Spleen (tissue), 11 donors: ENCODE measurements at regions not wholly inside any gene's neighbourhood (a gene's known extent, or its start where the extent isn't known, plus 50 kb on each side); places are given as distances from the start of the nearest gene placed in this dataset.
A peak's percentile ranks its signal among the peaks of the same experiment; 100 is the strongest.

Source experiments
- DNase-seq: peaks from one replicate; pipeline ENCODE4 v3.0.0-alpha.2; 2020
- H3K27ac ChIP-seq, 8 donors: fragments of 200-600 bp; sonication (generic) in 7 of 8; 1 replicate in 4 of 8; 2 replicates in 4 of 8; pipeline versions ENCODE4 v1.5.0 to v1.8.0; 2016 to 2021; ENCODE audit warnings: inconsistent platforms in 4 of 8, mild to moderate bottlenecking in 4 of 8, moderate library complexity in 1 of 8
- H3K27me3 ChIP-seq, 7 donors: fragments of 200-600 bp; sonication (generic) in 6 of 7; replicated peaks in 1 of 7; 1 replicate in 4 of 7; 2 replicates in 3 of 7; pipeline versions ENCODE4 v1.5.0 to v1.8.0; 2016 to 2021; ENCODE audit warnings: inconsistent platforms in 3 of 7, mild to moderate bottlenecking in 1 of 7
- H3K36me3 ChIP-seq, 6 donors: fragments of 200-600 bp; sonication (generic) in 5 of 6; 1 replicate in 4 of 6; 2 replicates in 2 of 6; pipeline versions ENCODE4 v1.5.0 to v1.8.0; 2016 to 2021; ENCODE audit warnings: inconsistent platforms in 2 of 6
- H3K4me1 ChIP-seq, 6 donors: fragments of 200-600 bp; sonication (generic) in 5 of 6; 1 replicate in 3 of 6; 2 replicates in 3 of 6; pipeline versions ENCODE4 v1.5.0 to v1.8.0; 2016 to 2021; ENCODE audit warnings: inconsistent platforms in 3 of 6
- H3K4me3 ChIP-seq, 8 donors: fragments of 200-600 bp; sonication (generic) in 7 of 8; 1 replicate in 4 of 8; 2 replicates in 4 of 8; pipeline versions ENCODE4 v1.5.0 to v1.8.0; 2016 to 2021; ENCODE audit warnings: inconsistent platforms in 4 of 8, mild to moderate bottlenecking in 4 of 8, moderate library complexity in 2 of 8
- H3K9me3 ChIP-seq, 8 donors: fragments of 200-600 bp; sonication (generic) in 7 of 8; 1 replicate in 4 of 8; 2 replicates in 4 of 8; pipeline versions ENCODE4 v1.5.0 to v1.8.0; 2016 to 2021; ENCODE audit warnings: inconsistent platforms in 4 of 8
- CTCF ChIP-seq, 11 experiments: fragments of 200-600 bp in 7 of 11; fragments of 450-650 bp in 4 of 11; sonication (generic) in 4 of 11; IDR thresholded peaks in 8 of 11; conservative IDR thresholded peaks in 3 of 11; 1 replicate in 7 of 11; 2 replicates in 4 of 11; pipeline versions ENCODE4 v1.4.0 to v1.8.0; 2016 to 2021; ENCODE audit warnings: antibody characterized with exemption in 11 of 11, inconsistent platforms in 4 of 11, mild to moderate bottlenecking in 1 of 11
- POLR2A ChIP-seq, 3 donors: fragments of 450-650 bp; IDR thresholded peaks; one replicate each; pipeline ENCODE4 v1.5.1; 2017; ENCODE audit warnings: antibody characterized with exemption in 3 of 3, mild to moderate bottlenecking in 1 of 3
- POLR2AphosphoS5 ChIP-seq, 3 donors: sonication (generic); formaldehyde crosslinking; IDR thresholded peaks; one replicate each; pipeline ENCODE4 v1.5.1; 2017; ENCODE audit warnings: antibody characterized with exemption in 3 of 3
- WGBS, 5 donors: extraction: QIAGEN DNeasy Blood & Tissue Kit in 3 of 5; methylation state at CpG; one replicate each; pipeline versions ENCODE4 v1.1.5 to v1.1.7; 2013 to 2018; 5-methylcytosine and 5-hydroxymethylcytosine counted together
- intact Hi-C: fragments of 100-400 bp; cut with DNase I; formaldehyde crosslinking; loops from one replicate; pipeline ENCODE4 v1.15.0; 2023; ENCODE audit warnings: low total_unique reads
- donor health status: healthy with polysubstance abuse.
- donor health status: DM: no; HTN: no; CAD: no; lungs with moderate emphysema.
- donor health status: DM: no; HTN: no; CAD: no.
- donor health status: Bipolar disorder and iron deficiency.
- donor health status: healthy.
- donor health status: DM: no; HTN: no; CAD: no.
- donor health status: DM: yes; HTN: yes; CAD: no.

GRCh38 chr2:60354713-60355112, 198.7 kb downstream of the BCL11A start:
- peaks cover 0 to 89% (median 49%) of the 10 kb centered on the region in 6 donors for H3K4me1 ChIP-seq
- TF ChIP-seq POLR2AphosphoS5 (IDR thresholded peaks at IDR 0.05): no peak
- TF ChIP-seq CTCF (IDR thresholded peaks at IDR 0.05 in 8 of 11, conservative IDR thresholded peaks at IDR 0.05 in 3 of 11): no peak
- TF ChIP-seq POLR2A (IDR thresholded peaks at IDR 0.05): no peak

GRCh38 chr2:60353863-60354262, 199.6 kb downstream of the BCL11A start:
- intact Hi-C loops: no loop called here
- Histone ChIP-seq H3K27ac (peak overlapping the region in 7 of 8 donors; percentile 74 to 93 (median 86)), H3K9me3 (peaks cover 0 to 5% (median 0%) of the 10 kb centered on the region in 8 donors), H3K4me3 (no peak overlapping the region), H3K4me1 (peaks cover 0 to 81% (median 48%) of the 10 kb centered on the region in 6 donors), H3K27me3 (no peaks in the 10 kb centered on the region), H3K36me3 (no peaks in the 10 kb centered on the region)
- WGBS, 5 donors: 43 to 59% (median 51%) methylated on average over 2 of the region's 2 CpGs
- no peak for TF ChIP-seq POLR2A (IDR thresholded peaks at IDR 0.05)
- TF ChIP-seq POLR2AphosphoS5 (IDR thresholded peaks at IDR 0.05): no peak
- no peak for TF ChIP-seq CTCF (IDR thresholded peaks at IDR 0.05 in 8 of 11, conservative IDR thresholded peaks at IDR 0.05 in 3 of 11)
- DNase-seq: no peak

More at GRCh38 chr2:60354713-60355112, 198.7 kb downstream of the BCL11A start:
- Histone ChIP-seq H3K27ac (peak overlapping the region in 7 of 8 donors; percentile 51 to 93 (median 86)), H3K27me3 (no peaks in the 10 kb centered on the region), H3K4me3 (no peak overlapping the region), H3K9me3 (peaks cover 0 to 5% (median 0%) of the 10 kb centered on the region in 8 donors), H3K36me3 (no peaks in the 10 kb centered on the region)
- DNase-seq: no peak
- 27 to 86% (median 45%) methylated on average over 1 of the region's 1 CpG for WGBS, 5 donors
- intact Hi-C loops: no loop called here

GRCh38 chr2:60353406-60353800, 200.1 kb downstream of the BCL11A start:
- WGBS, 5 donors: 55 to 61% (median 59%) methylated on average over 10 of the region's 10 CpGs
- Histone ChIP-seq H3K9me3 (peaks cover 0 to 5% (median 0%) of the 10 kb centered on the region in 8 donors), H3K27me3 (no peaks in the 10 kb centered on the region), H3K4me1 (peaks cover 0 to 76% (median 48%) of the 10 kb centered on the region in 6 donors), H3K36me3 (no peaks in the 10 kb centered on the region), H3K4me3 (no peak overlapping the region), H3K27ac (peak overlapping the region; percentile 74 to 93 (median 85))
- intact Hi-C loops: no loop called here
- TF ChIP-seq POLR2AphosphoS5 (IDR thresholded peaks at IDR 0.05): peak in 1 of 3 donors; percentile 34
- TF ChIP-seq POLR2A (IDR thresholded peaks at IDR 0.05): peak in 1 of 3 donors; percentile 8
- no peak for TF ChIP-seq CTCF (IDR thresholded peaks at IDR 0.05 in 8 of 11, conservative IDR thresholded peaks at IDR 0.05 in 3 of 11)
- DNase-seq: no peak

GRCh38 chr2:60352491-60353405, 200.7 kb downstream of the BCL11A start:
- H3K4me1 ChIP-seq: peaks cover 0 to 69% (median 43%) of the 10 kb centered on the region in 6 donors
- no peak overlapping the region for H3K4me3 ChIP-seq
- H3K27me3 ChIP-seq: no peaks in the 10 kb centered on the region
- H3K9me3 ChIP-seq: peaks cover 0 to 5% (median 0%) of the 10 kb centered on the region in 8 donors
- DNase-seq: peak; percentile 90
- intact Hi-C loops: no loop called here
- H3K27ac ChIP-seq: peak overlapping the region; percentile 74 to 93 (median 85)
- 64 to 73% (median 69%) methylated on average over 18 to 20 of the region's 20 CpGs for WGBS, 5 donors
- no peaks in the 10 kb centered on the region for H3K36me3 ChIP-seq
- TF ChIP-seq POLR2A (IDR thresholded peaks at IDR 0.05) (peak in 1 of 3 donors; percentile 21), CTCF (IDR thresholded peaks at IDR 0.05 in 8 of 11, conservative IDR thresholded peaks at IDR 0.05 in 3 of 11) (no peak), POLR2AphosphoS5 (IDR thresholded peaks at IDR 0.05) (peak in 2 of 3 donors; percentile 68 to 90)
